GF-D8 (cell line): ENCODE measurements at regions not wholly inside any gene's neighbourhood (a gene's known extent, or its start where the extent isn't known, plus 50 kb on each side); places are given as distances from the start of the nearest gene placed in this dataset.

Experiments
- DNase-seq: peaks from one replicate; lab custom pipeline; 2025; lab: John Stamatoyannopoulos, UW

GRCh38 chr2:136215449-136215848 lies 97.5 kb upstream of the CXCR4 start:
- DNase-seq, result no peak

- DNase-seq, result peak; percentile 97
Observed at GRCh38 chr2:136214307-136215200, 96.6 kb upstream of the CXCR4 start.

GRCh38 chr2:136213836-136214235 lies 95.9 kb upstream of the CXCR4 start:
- no peak for DNase-seq

- no peak for DNase-seq
Observed at GRCh38 chr2:136212426-136213378, 94.8 kb upstream of the CXCR4 start.

- no peak for DNase-seq
Observed at GRCh38 chr2:136211701-136212100, 93.8 kb upstream of the CXCR4 start.

GRCh38 chr2:136210822-136211221 lies 92.9 kb upstream of the CXCR4 start:
- no peak for DNase-seq

GRCh38 chr2:136210455-136210805 lies 92.5 kb upstream of the CXCR4 start:
- DNase-seq, result peak; percentile 31

GRCh38 chr2:136209561-136210454 lies 91.9 kb upstream of the CXCR4 start:
- peak; percentile 55 for DNase-seq

GRCh38 chr2:136208682-136209420 lies 90.9 kb upstream of the CXCR4 start:
- no peak for DNase-seq

- no peak for DNase-seq
Observed at GRCh38 chr2:136207665-136208064, 89.7 kb upstream of the CXCR4 start.

GRCh38 chr2:136207030-136207623 lies 89.2 kb upstream of the CXCR4 start:
- DNase-seq, result peak; percentile 57

- no peak for DNase-seq
Observed at GRCh38 chr2:136206613-136207012, 88.7 kb upstream of the CXCR4 start.

GRCh38 chr2:136205615-136206014 lies 87.7 kb upstream of the CXCR4 start:
- no peak for DNase-seq

GRCh38 chr2:136204971-136205370 lies 87.0 kb upstream of the CXCR4 start:
- DNase-seq, result no peak

- no peak for DNase-seq
Observed at GRCh38 chr2:136195226-136195625, 77.3 kb upstream of the CXCR4 start.

- DNase-seq, result no peak
Observed at GRCh38 chr2:136191041-136191440, 73.1 kb upstream of the CXCR4 start.

GRCh38 chr2:136189221-136189782 lies 71.4 kb upstream of the CXCR4 start:
- DNase-seq, result no peak

GRCh38 chr2:136188086-136188485 lies 70.1 kb upstream of the CXCR4 start:
- DNase-seq, result no peak

GRCh38 chr2:136185981-136186776 lies 68.2 kb upstream of the CXCR4 start:
- DNase-seq, result no peak

- DNase-seq, result no peak
Observed at GRCh38 chr2:136183097-136183496, 65.1 kb upstream of the CXCR4 start.
